ENCODE measurements at regions not wholly inside any gene's neighbourhood (a gene's known extent, or its start where the extent isn't known, plus 50 kb on each side); places are given as distances from the start of the nearest gene placed in this dataset.
"Not testable (repeated sequence)": the region's sequence is repeated elsewhere in the genome, so short reads cannot be mapped to it uniquely, and the experiment has no call there.

DNA sequence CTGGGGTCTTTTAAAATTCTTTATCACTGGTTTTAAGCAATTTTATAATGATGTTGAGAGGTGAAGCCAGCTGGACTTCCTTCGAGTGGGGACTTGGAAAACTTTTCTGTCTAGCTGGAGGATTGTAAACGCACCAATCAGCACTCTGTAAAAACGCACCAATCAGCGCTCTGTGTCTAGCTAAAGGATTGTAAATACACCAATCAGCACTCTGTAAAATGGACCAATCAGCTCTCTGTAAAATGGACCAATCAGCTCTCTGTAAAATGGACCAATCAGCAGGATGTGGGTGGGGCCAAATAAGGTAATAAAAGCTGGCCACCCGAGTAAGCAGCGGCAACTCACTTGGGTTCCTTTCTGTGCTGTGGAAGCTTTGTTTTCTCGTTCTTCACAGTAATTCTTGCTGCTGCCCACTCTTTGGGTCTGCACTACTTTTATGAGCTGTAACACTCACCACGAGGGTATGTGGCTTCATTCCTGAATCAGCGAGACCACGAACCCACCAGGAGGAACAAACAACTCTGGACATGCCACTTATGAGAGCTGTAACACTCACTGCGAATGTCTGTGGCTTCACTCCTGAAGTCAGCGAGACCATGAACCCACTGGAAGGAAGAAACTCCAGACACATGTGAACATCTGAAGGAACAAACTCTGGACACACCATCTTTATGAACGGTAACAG, 462.6 kb downstream of the GUCY1A2 start:
- TF ChIP-seq, protein P1, sequence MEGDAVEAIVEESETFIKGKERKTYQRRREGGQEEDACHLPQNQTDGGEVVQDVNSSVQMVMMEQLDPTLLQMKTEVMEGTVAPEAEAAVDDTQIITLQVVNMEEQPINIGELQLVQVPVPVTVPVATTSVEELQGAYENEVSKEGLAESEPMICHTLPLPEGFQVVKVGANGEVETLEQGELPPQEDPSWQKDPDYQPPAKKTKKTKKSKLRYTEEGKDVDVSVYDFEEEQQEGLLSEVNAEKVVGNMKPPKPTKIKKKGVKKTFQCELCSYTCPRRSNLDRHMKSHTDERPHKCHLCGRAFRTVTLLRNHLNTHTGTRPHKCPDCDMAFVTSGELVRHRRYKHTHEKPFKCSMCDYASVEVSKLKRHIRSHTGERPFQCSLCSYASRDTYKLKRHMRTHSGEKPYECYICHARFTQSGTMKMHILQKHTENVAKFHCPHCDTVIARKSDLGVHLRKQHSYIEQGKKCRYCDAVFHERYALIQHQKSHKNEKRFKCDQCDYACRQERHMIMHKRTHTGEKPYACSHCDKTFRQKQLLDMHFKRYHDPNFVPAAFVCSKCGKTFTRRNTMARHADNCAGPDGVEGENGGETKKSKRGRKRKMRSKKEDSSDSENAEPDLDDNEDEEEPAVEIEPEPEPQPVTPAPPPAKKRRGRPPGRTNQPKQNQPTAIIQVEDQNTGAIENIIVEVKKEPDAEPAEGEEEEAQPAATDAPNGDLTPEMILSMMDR (IDR thresholded peaks at IDR 0.05), result not testable (repeated sequence)
- not testable (repeated sequence) for TF ChIP-seq POLR2A (IDR thresholded peaks at IDR 0.05)
